Adrenal gland (tissue), 5 donors: ENCODE measurements at regions not wholly inside any gene's neighbourhood (a gene's known extent, or its start where the extent isn't known, plus 50 kb on each side); places are given as distances from the start of the nearest gene placed in this dataset.

Experiments
- POLR2A ChIP-seq, 2 donors: fragments of 450-650 bp; IDR thresholded peaks; one replicate each; pipeline ENCODE4 v1.6.1; 2017; ENCODE audit warnings: antibody characterized with exemption in 2 of 2, mild to moderate bottlenecking in 2 of 2, moderate library complexity in 1 of 2
- TF ChIP-seq, protein P1 (sequence below), 6 experiments: fragments of 450-650 bp in 4 of 6; fragments of 200-600 bp in 2 of 6; sonication (generic) in 1 of 6; IDR thresholded peaks; 1 replicate in 5 of 6; 2 replicates in 1 of 6; pipeline versions ENCODE4 v1.5.1 to v1.8.0; 2016 to 2021; ENCODE audit warnings: antibody characterized with exemption in 6 of 6, mild to moderate bottlenecking in 2 of 6, moderate library complexity in 1 of 6
- donor health status: DM: no; HTN: no; CAD: no.

DNA sequence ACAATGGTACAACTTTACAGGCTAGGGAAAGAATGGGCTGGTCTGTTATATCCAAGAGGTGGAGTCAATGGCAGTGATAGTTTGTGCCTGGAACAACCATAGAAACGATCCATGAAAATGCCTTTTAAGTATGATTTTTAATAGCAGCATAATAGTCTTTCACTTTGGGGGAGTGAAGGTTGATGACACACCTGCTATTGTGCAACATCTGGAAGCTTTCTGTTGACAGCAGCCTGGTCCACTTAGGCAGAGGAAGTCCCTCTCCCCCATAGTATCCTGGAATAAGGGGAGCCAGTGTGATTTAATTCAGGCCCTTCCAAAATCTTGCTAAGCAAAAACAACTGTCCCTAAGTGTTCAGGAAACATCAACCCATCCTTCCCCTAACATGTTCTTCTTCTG is 56.3 kb upstream of the HS3ST4 start:
- TF ChIP-seq, protein P1, sequence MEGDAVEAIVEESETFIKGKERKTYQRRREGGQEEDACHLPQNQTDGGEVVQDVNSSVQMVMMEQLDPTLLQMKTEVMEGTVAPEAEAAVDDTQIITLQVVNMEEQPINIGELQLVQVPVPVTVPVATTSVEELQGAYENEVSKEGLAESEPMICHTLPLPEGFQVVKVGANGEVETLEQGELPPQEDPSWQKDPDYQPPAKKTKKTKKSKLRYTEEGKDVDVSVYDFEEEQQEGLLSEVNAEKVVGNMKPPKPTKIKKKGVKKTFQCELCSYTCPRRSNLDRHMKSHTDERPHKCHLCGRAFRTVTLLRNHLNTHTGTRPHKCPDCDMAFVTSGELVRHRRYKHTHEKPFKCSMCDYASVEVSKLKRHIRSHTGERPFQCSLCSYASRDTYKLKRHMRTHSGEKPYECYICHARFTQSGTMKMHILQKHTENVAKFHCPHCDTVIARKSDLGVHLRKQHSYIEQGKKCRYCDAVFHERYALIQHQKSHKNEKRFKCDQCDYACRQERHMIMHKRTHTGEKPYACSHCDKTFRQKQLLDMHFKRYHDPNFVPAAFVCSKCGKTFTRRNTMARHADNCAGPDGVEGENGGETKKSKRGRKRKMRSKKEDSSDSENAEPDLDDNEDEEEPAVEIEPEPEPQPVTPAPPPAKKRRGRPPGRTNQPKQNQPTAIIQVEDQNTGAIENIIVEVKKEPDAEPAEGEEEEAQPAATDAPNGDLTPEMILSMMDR (IDR thresholded peaks at IDR 0.05) = no peak
- TF ChIP-seq POLR2A (IDR thresholded peaks at IDR 0.05) = no peak
